WTC11 (cell line): ENCODE measurements at regions not wholly inside any gene's neighbourhood (a gene's known extent, or its start where the extent isn't known, plus 50 kb on each side); places are given as distances from the start of the nearest gene placed in this dataset.

Source experiments
- CREB1 ChIP-seq: sonication (generic); formaldehyde crosslinking; IDR thresholded peaks from 2 replicates; pipeline ENCODE4 v1.8.0; 2023; ENCODE audit warnings: mild to moderate bottlenecking, missing genetic modification reagents
- CTCF ChIP-seq: fragments of 200-600 bp; IDR thresholded peaks from 2 replicates; pipeline ENCODE4 v1.8.0; 2022; ENCODE audit warnings: antibody characterized with exemption
- HMGXB4 ChIP-seq: sonication (generic); formaldehyde crosslinking; IDR thresholded peaks from 2 replicates; pipeline ENCODE4 v1.8.1; 2023; ENCODE audit warnings: mild to moderate bottlenecking, moderate library complexity, missing genetic modification reagents
- JUN ChIP-seq: sonication (generic); formaldehyde crosslinking; IDR thresholded peaks from 2 replicates; pipeline ENCODE4 v1.8.0; 2023; ENCODE audit warnings: mild to moderate bottlenecking, missing genetic modification reagents
- MAX ChIP-seq: sonication (generic); formaldehyde crosslinking; IDR thresholded peaks from 2 replicates; pipeline ENCODE4 v1.8.0; 2022; ENCODE audit warnings: mild to moderate bottlenecking, missing genetic modification reagents
- SMAD3 ChIP-seq: sonication (generic); formaldehyde crosslinking; IDR thresholded peaks from 2 replicates; pipeline ENCODE4 v1.8.0; 2022; ENCODE audit warnings: missing genetic modification reagents, mild to moderate bottlenecking, borderline replicate concordance
- SMAD4 ChIP-seq: sonication (generic); formaldehyde crosslinking; IDR thresholded peaks from 2 replicates; pipeline ENCODE4 v1.8.0; 2022; ENCODE audit warnings: mild to moderate bottlenecking, missing genetic modification reagents
- SP1 ChIP-seq: sonication (generic); formaldehyde crosslinking; conservative IDR thresholded peaks from 2 replicates; pipeline ENCODE4 v1.8.1; 2022; ENCODE audit warnings: missing genetic modification reagents
- TEAD4 ChIP-seq: sonication (generic); formaldehyde crosslinking; IDR thresholded peaks from 2 replicates; pipeline ENCODE4 v1.8.0; 2022; ENCODE audit warnings: mild to moderate bottlenecking, missing genetic modification reagents
- USF1 ChIP-seq: sonication (generic); formaldehyde crosslinking; IDR thresholded peaks from 2 replicates; pipeline ENCODE4 v1.8.0; 2022; ENCODE audit warnings: mild to moderate bottlenecking, missing genetic modification reagents
- ZNF671 ChIP-seq: fragments of 250-450 bp; sonication (Bioruptor Pico); IDR thresholded peaks from 2 replicates; pipeline ENCODE4 v1.8.0; 2021; ENCODE audit warnings: mild to moderate bottlenecking
- TF ChIP-seq, protein P1 (sequence below): sonication (generic); formaldehyde crosslinking; IDR thresholded peaks from 2 replicates; pipeline ENCODE4 v1.8.0; 2023; ENCODE audit warnings: missing genetic modification reagents, mild to moderate bottlenecking, borderline replicate concordance

- no peak for TF ChIP-seq CTCF
- no peak for TF ChIP-seq CREB1 (CRISPR knock-in tag)
- no peak for TF ChIP-seq SMAD3 (CRISPR knock-in tag)
- TF ChIP-seq SMAD4 (CRISPR knock-in tag), result no peak
- no peak for TF ChIP-seq ZNF671 (CRISPR knock-in tag)
- TF ChIP-seq USF1, result no peak
- no peak for TF ChIP-seq TEAD4 (CRISPR knock-in tag)
- TF ChIP-seq, protein P1, sequence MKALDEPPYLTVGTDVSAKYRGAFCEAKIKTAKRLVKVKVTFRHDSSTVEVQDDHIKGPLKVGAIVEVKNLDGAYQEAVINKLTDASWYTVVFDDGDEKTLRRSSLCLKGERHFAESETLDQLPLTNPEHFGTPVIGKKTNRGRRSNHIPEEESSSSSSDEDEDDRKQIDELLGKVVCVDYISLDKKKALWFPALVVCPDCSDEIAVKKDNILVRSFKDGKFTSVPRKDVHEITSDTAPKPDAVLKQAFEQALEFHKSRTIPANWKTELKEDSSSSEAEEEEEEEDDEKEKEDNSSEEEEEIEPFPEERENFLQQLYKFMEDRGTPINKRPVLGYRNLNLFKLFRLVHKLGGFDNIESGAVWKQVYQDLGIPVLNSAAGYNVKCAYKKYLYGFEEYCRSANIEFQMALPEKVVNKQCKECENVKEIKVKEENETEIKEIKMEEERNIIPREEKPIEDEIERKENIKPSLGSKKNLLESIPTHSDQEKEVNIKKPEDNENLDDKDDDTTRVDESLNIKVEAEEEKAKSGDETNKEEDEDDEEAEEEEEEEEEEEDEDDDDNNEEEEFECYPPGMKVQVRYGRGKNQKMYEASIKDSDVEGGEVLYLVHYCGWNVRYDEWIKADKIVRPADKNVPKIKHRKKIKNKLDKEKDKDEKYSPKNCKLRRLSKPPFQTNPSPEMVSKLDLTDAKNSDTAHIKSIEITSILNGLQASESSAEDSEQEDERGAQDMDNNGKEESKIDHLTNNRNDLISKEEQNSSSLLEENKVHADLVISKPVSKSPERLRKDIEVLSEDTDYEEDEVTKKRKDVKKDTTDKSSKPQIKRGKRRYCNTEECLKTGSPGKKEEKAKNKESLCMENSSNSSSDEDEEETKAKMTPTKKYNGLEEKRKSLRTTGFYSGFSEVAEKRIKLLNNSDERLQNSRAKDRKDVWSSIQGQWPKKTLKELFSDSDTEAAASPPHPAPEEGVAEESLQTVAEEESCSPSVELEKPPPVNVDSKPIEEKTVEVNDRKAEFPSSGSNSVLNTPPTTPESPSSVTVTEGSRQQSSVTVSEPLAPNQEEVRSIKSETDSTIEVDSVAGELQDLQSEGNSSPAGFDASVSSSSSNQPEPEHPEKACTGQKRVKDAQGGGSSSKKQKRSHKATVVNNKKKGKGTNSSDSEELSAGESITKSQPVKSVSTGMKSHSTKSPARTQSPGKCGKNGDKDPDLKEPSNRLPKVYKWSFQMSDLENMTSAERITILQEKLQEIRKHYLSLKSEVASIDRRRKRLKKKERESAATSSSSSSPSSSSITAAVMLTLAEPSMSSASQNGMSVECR (CRISPR knock-in tag), result no peak
- no peak for TF ChIP-seq MAX (CRISPR knock-in tag)
- no peak for TF ChIP-seq HMGXB4 (CRISPR knock-in tag)
- TF ChIP-seq SP1 (CRISPR knock-in tag), result no peak
- no peak for TF ChIP-seq JUN (CRISPR knock-in tag)
These were observed 258.6 kb downstream of the FAM133A start for GRCh38 chrX:93932471-93933220.
